ENCODE measurements at regions not wholly inside any gene's neighbourhood (a gene's known extent, or its start where the extent isn't known, plus 50 kb on each side); places are given as distances from the start of the nearest gene placed in this dataset.
A peak's percentile ranks its signal among the peaks of the same experiment; 100 is the strongest.
"Not testable (repeated sequence)": the region's sequence is repeated elsewhere in the genome, so short reads cannot be mapped to it uniquely, and the experiment has no call there.

- TF ChIP-seq CTCF (IDR thresholded peaks at IDR 0.05), result no peak
- Mint-ChIP-seq H3K4me3 (ENCODE audit: unreplicated experiment) (no peak overlapping the region), H3K36me3 (ENCODE audit: low read depth) (no peaks in the 10 kb centered on the region), H3K27ac (ENCODE audit: unreplicated experiment) (no peak overlapping the region), H3K27me3 (ENCODE audit: low read depth) (peaks cover 18% of the 10 kb centered on the region), H3K9me3 (ENCODE audit: low read depth) (no peaks in the 10 kb centered on the region), H3K4me1 (ENCODE audit: low read depth) (no peaks in the 10 kb centered on the region)
- no peak for DNase-seq (ENCODE audit: low spot score)
Measured at GRCh38 chrX:140086691-140087090, 121.4 kb upstream of the CXorf66 start.

GRCh38 chrX:140074851-140075250 lies 109.5 kb upstream of the CXorf66 start:
- not testable (repeated sequence) for H3K27ac Mint-ChIP-seq (ENCODE audit: unreplicated experiment); H3K27me3 Mint-ChIP-seq (ENCODE audit: low read depth); H3K36me3 Mint-ChIP-seq (ENCODE audit: low read depth); H3K4me3 Mint-ChIP-seq (ENCODE audit: unreplicated experiment); H3K4me1 Mint-ChIP-seq (ENCODE audit: low read depth); DNase-seq (ENCODE audit: low spot score); H3K9me3 Mint-ChIP-seq (ENCODE audit: low read depth)

GRCh38 chrX:140071037-140071436 lies 105.7 kb upstream of the CXorf66 start:
- no peak overlapping the region for H3K4me3 Mint-ChIP-seq (ENCODE audit: unreplicated experiment)
- no peak for DNase-seq (ENCODE audit: low spot score)
- no peak overlapping the region for H3K27ac Mint-ChIP-seq (ENCODE audit: unreplicated experiment)
- no peaks in the 10 kb centered on the region for H3K36me3 Mint-ChIP-seq (ENCODE audit: low read depth)
- no peaks in the 10 kb centered on the region for H3K4me1 Mint-ChIP-seq (ENCODE audit: low read depth)
- H3K9me3 Mint-ChIP-seq (ENCODE audit: low read depth), result no peaks in the 10 kb centered on the region
- no peak for TF ChIP-seq CTCF (IDR thresholded peaks at IDR 0.05)
- H3K27me3 Mint-ChIP-seq (ENCODE audit: low read depth), result no peaks in the 10 kb centered on the region

- Mint-ChIP-seq H3K36me3 (ENCODE audit: low read depth) (no peaks in the 10 kb centered on the region), H3K27ac (ENCODE audit: unreplicated experiment) (no peak overlapping the region), H3K4me3 (ENCODE audit: unreplicated experiment) (no peak overlapping the region), H3K27me3 (ENCODE audit: low read depth) (no peaks in the 10 kb centered on the region), H3K9me3 (ENCODE audit: low read depth) (no peaks in the 10 kb centered on the region), H3K4me1 (ENCODE audit: low read depth) (no peaks in the 10 kb centered on the region)
- no peak for DNase-seq (ENCODE audit: low spot score)
- TF ChIP-seq CTCF (IDR thresholded peaks at IDR 0.05), result no peak
Measured at GRCh38 chrX:140065961-140066662, 100.8 kb upstream of the CXorf66 start.

- Mint-ChIP-seq H3K4me3 (ENCODE audit: unreplicated experiment) (no peak overlapping the region), H3K4me1 (ENCODE audit: low read depth) (no peaks in the 10 kb centered on the region), H3K9me3 (ENCODE audit: low read depth) (no peaks in the 10 kb centered on the region), H3K27ac (ENCODE audit: unreplicated experiment) (no peak overlapping the region), H3K27me3 (ENCODE audit: low read depth) (no peaks in the 10 kb centered on the region), H3K36me3 (ENCODE audit: low read depth) (no peaks in the 10 kb centered on the region)
- TF ChIP-seq CTCF (IDR thresholded peaks at IDR 0.05), result no peak
- no peak for DNase-seq (ENCODE audit: low spot score)
Measured at GRCh38 chrX:140064993-140065392, 99.7 kb upstream of the CXorf66 start.

- Mint-ChIP-seq H3K27me3 (ENCODE audit: low read depth) (peaks cover 10% of the 10 kb centered on the region), H3K9me3 (ENCODE audit: low read depth) (no peaks in the 10 kb centered on the region), H3K4me1 (ENCODE audit: low read depth) (peaks cover 4% of the 10 kb centered on the region), H3K4me3 (ENCODE audit: unreplicated experiment) (no peak overlapping the region), H3K27ac (ENCODE audit: unreplicated experiment) (no peak overlapping the region), H3K36me3 (ENCODE audit: low read depth) (no peaks in the 10 kb centered on the region)
- DNase-seq (ENCODE audit: low spot score), result no peak
- peak; percentile 81 for TF ChIP-seq CTCF (IDR thresholded peaks at IDR 0.05)
Measured at GRCh38 chrX:140057001-140057411, 91.7 kb upstream of the CXorf66 start.
